DND-41 (cell line): ENCODE measurements at regions not wholly inside any gene's neighbourhood (a gene's known extent, or its start where the extent isn't known, plus 50 kb on each side); places are given as distances from the start of the nearest gene placed in this dataset.

Experiments
- ATAC-seq: fragments of 200-7000 bp; cut with Tn5 transposase; 3 replicates; pipeline ENCODE4 v1.9.1; 2021; ENCODE audit warnings: low read depth; ENCODE audit not compliant: insufficient read depth
- DNase-seq: peaks from one replicate; pipeline ENCODE4 v3.0.0-alpha.2; 2020
- H2AFZ ChIP-seq: 2 replicates; pipeline ENCODE4 v1.6.0; 2012; ENCODE audit warnings: low read depth, low read length
- H3K27ac ChIP-seq: 2 replicates; pipeline ENCODE4 v1.5.1; 2012; ENCODE audit warnings: low read length, inconsistent platforms
- H3K27me3 ChIP-seq: fragments of 200-600 bp; sonication (generic); 2 replicates; pipeline ENCODE4 v1.6.0; 2012; ENCODE audit warnings: low read length, mild to moderate bottlenecking, inconsistent platforms; ENCODE audit not compliant: insufficient read depth, poor library complexity
- H3K36me3 ChIP-seq: 2 replicates; pipeline ENCODE4 v1.5.1; 2012; ENCODE audit warnings: low read length, inconsistent platforms; ENCODE audit not compliant: insufficient read depth
- H3K4me1 ChIP-seq: 2 replicates; pipeline ENCODE4 v1.5.1; 2012; ENCODE audit warnings: mild to moderate bottlenecking, low read length; ENCODE audit not compliant: insufficient read depth
- H3K4me2 ChIP-seq: 2 replicates; pipeline ENCODE4 v1.6.0; 2012; ENCODE audit warnings: mild to moderate bottlenecking, moderate library complexity, low read length, inconsistent platforms; ENCODE audit not compliant: insufficient read depth
- H3K4me3 ChIP-seq, 2 experiments: fragments of 200-600 bp in 1 of 2; shearing (Covaris generic) in 1 of 2; 2 replicates each; pipeline ENCODE4 v1.5.1; 2012 to 2016; ENCODE audit warnings: inconsistent platforms in 2 of 2, low read length in 2 of 2, mild to moderate bottlenecking in 2 of 2, low read depth in 1 of 2, moderate library complexity in 1 of 2
- H3K79me2 ChIP-seq: 2 replicates; pipeline ENCODE4 v1.6.0; 2012; ENCODE audit warnings: low read length, inconsistent platforms; ENCODE audit not compliant: insufficient read depth
- H3K9ac ChIP-seq: 2 replicates; pipeline ENCODE4 v1.6.0; 2012; ENCODE audit warnings: low read depth, mild to moderate bottlenecking, inconsistent platforms, low read length, moderate library complexity
- H3K9me3 ChIP-seq: 2 replicates; pipeline ENCODE4 v1.5.1; 2012; ENCODE audit warnings: low read length, moderate library complexity, mild to moderate bottlenecking, inconsistent platforms; ENCODE audit not compliant: insufficient read depth, severe bottlenecking
- H4K20me1 ChIP-seq: 2 replicates; pipeline ENCODE4 v1.6.0; 2012; ENCODE audit warnings: low read length; ENCODE audit not compliant: insufficient read depth
- CTCF ChIP-seq: IDR thresholded peaks from 2 replicates; pipeline ENCODE4 v1.5.1; 2012; ENCODE audit warnings: borderline replicate concordance, low read length, moderate library complexity, mild to moderate bottlenecking; ENCODE audit not compliant: poor library complexity, severe bottlenecking; ENCODE audit errors: extremely low read depth
- EZH2 ChIP-seq: IDR thresholded peaks from 3 replicates; pipeline ENCODE4 v1.6.1; 2012; ENCODE audit warnings: borderline replicate concordance, low read depth, mild to moderate bottlenecking, moderate library complexity, low read length, inconsistent platforms; ENCODE audit not compliant: severe bottlenecking

GRCh38 chr7:49111706-49112105, 187.4 kb downstream of the CDC14C start:
- TF ChIP-seq CTCF, result no peak
- TF ChIP-seq EZH2, result no peak
- ATAC-seq (no peak), DNase-seq (no peak)
- Histone ChIP-seq H3K4me3 (no peak overlapping the region), H3K27ac (no peak overlapping the region), H3K36me3 (no peaks in the 10 kb centered on the region), H3K27me3 (no peaks in the 10 kb centered on the region), H4K20me1 (no peaks in the 10 kb centered on the region), H3K79me2 (no peaks in the 10 kb centered on the region), H3K9me3 (no peaks in the 10 kb centered on the region), H3K4me2 (no peak overlapping the region), H3K4me1 (no peaks in the 10 kb centered on the region), H3K9ac (no peak overlapping the region), H2AFZ (no peak overlapping the region)

GRCh38 chr7:49112222-49112621, 187.9 kb downstream of the CDC14C start:
- Histone ChIP-seq H3K36me3 (no peaks in the 10 kb centered on the region), H3K4me2 (no peak overlapping the region)
- ATAC-seq, result no peak

GRCh38 chr7:49112647-49113046, 188.3 kb downstream of the CDC14C start:
- Histone ChIP-seq H3K27me3 (no peaks in the 10 kb centered on the region), H3K9ac (no peak overlapping the region), H2AFZ (no peak overlapping the region), H3K9me3 (no peaks in the 10 kb centered on the region), H3K36me3 (no peaks in the 10 kb centered on the region), H3K4me3 (no peak overlapping the region), H3K4me2 (no peak overlapping the region), H4K20me1 (no peaks in the 10 kb centered on the region), H3K27ac (no peak overlapping the region), H3K4me1 (no peaks in the 10 kb centered on the region), H3K79me2 (no peaks in the 10 kb centered on the region)
- no peak for TF ChIP-seq EZH2
- no peak for TF ChIP-seq CTCF
- ATAC-seq (no peak), DNase-seq (no peak)

More at GRCh38 chr7:49112222-49112621, 187.9 kb downstream of the CDC14C start:
- H3K27me3 ChIP-seq, result no peaks in the 10 kb centered on the region
- DNase-seq, result no peak
- TF ChIP-seq EZH2 (no peak), CTCF (no peak)
- no peaks in the 10 kb centered on the region for H4K20me1 ChIP-seq
- no peak overlapping the region for H2AFZ ChIP-seq
- H3K4me1 ChIP-seq, result no peaks in the 10 kb centered on the region
- no peaks in the 10 kb centered on the region for H3K79me2 ChIP-seq
- no peak overlapping the region for H3K4me3 ChIP-seq
- H3K27ac ChIP-seq, result no peak overlapping the region
- H3K9ac ChIP-seq, result no peak overlapping the region
- H3K9me3 ChIP-seq, result no peaks in the 10 kb centered on the region

- Histone ChIP-seq H2AFZ (no peak overlapping the region), H3K9ac (no peak overlapping the region), H3K4me1 (no peaks in the 10 kb centered on the region), H3K27ac (no peak overlapping the region), H4K20me1 (no peaks in the 10 kb centered on the region), H3K36me3 (no peaks in the 10 kb centered on the region), H3K4me2 (no peak overlapping the region), H3K79me2 (no peaks in the 10 kb centered on the region), H3K4me3 (no peak overlapping the region), H3K9me3 (no peaks in the 10 kb centered on the region), H3K27me3 (no peaks in the 10 kb centered on the region)
- no peak for TF ChIP-seq CTCF
- TF ChIP-seq EZH2, result no peak
- ATAC-seq (no peak), DNase-seq (no peak)
These were observed 195.4 kb downstream of the CDC14C start for GRCh38 chr7:49119706-49120105.
